G401 (cell line): ENCODE measurements at regions not wholly inside any gene's neighbourhood (a gene's known extent, or its start where the extent isn't known, plus 50 kb on each side); places are given as distances from the start of the nearest gene placed in this dataset.
"Not testable (repeated sequence)": the region's sequence is repeated elsewhere in the genome, so short reads cannot be mapped to it uniquely, and the experiment has no call there.

Experiments used
- DNase-seq: peaks from one replicate; pipeline ENCODE4 v3.0.0-alpha.2; 2015; ENCODE audit warnings: low spot score
- in situ Hi-C: cut with HindIII; loops from 2 replicates; pipeline ENCODE4 v1.10.0; 2016; ENCODE audit warnings: low sequenced_read_pairs, mixed read lengths

- DNase-seq, result no peak
- in situ Hi-C loops, result no loop called here
Observed at GRCh38 chr5:15132816-15133405, 261.3 kb upstream of the ANKH start.

GRCh38 chr5:15131909-15132308, 260.3 kb upstream of the ANKH start:
- DNase-seq, result no peak
- in situ Hi-C loops, result no loop called here

GRCh38 chr5:15124871-15125568, 253.4 kb upstream of the ANKH start:
- in situ Hi-C loops, result no loop called here

GRCh38 chr5:15124461-15124860, 252.9 kb upstream of the ANKH start:
- in situ Hi-C loops, result no loop called here
- DNase-seq, result no peak

More at GRCh38 chr5:15124871-15125568, 253.4 kb upstream of the ANKH start:
- DNase-seq, result no peak

- DNase-seq, result no peak
- in situ Hi-C loops, result no loop called here
Observed at GRCh38 chr5:15117688-15118087, 246.1 kb upstream of the ANKH start.

GRCh38 chr5:15116996-15117395, 245.4 kb upstream of the ANKH start:
- in situ Hi-C loops, result no loop called here
- DNase-seq, result peak; percentile 31

- DNase-seq, result no peak
- in situ Hi-C loops, result no loop called here
Observed at GRCh38 chr5:15106530-15107283, 235.1 kb upstream of the ANKH start.

- in situ Hi-C loops, result no loop called here
- DNase-seq, result peak; percentile 50
Observed at GRCh38 chr5:15105799-15106393, 234.3 kb upstream of the ANKH start.

- no peak for DNase-seq
- in situ Hi-C loops, result no loop called here
Observed at GRCh38 chr5:15103864-15104263, 232.3 kb upstream of the ANKH start.

GRCh38 chr5:15103130-15103529, 231.6 kb upstream of the ANKH start:
- in situ Hi-C loops, result no loop called here
- DNase-seq, result no peak

- in situ Hi-C loops, result no loop called here
- DNase-seq, result no peak
Observed at GRCh38 chr5:15097552-15097951, 226.0 kb upstream of the ANKH start.

GRCh38 chr5:15096686-15097085, 225.1 kb upstream of the ANKH start:
- DNase-seq, result not testable (repeated sequence)

GRCh38 chr5:15092801-15093200, 221.2 kb upstream of the ANKH start:
- DNase-seq, result no peak

More at GRCh38 chr5:15096686-15097085, 225.1 kb upstream of the ANKH start:
- in situ Hi-C loops, result not testable (repeated sequence)

GRCh38 chr5:15085671-15086070, 214.1 kb upstream of the ANKH start:
- in situ Hi-C loops, result no loop called here

More at GRCh38 chr5:15092801-15093200, 221.2 kb upstream of the ANKH start:
- in situ Hi-C loops, result no loop called here

GRCh38 chr5:15082096-15082495, 210.5 kb upstream of the ANKH start:
- in situ Hi-C loops, result no loop called here

More at GRCh38 chr5:15085671-15086070, 214.1 kb upstream of the ANKH start:
- DNase-seq, result no peak

GRCh38 chr5:15080219-15080618, 208.6 kb upstream of the ANKH start:
- DNase-seq, result no peak
- in situ Hi-C loops, result no loop called here

More at GRCh38 chr5:15082096-15082495, 210.5 kb upstream of the ANKH start:
- no peak for DNase-seq

GRCh38 chr5:15079566-15079965, 208.0 kb upstream of the ANKH start:
- in situ Hi-C loops, result no loop called here

GRCh38 chr5:15074651-15075050, 203.1 kb upstream of the ANKH start:
- DNase-seq, result no peak
- in situ Hi-C loops, result no loop called here

More at GRCh38 chr5:15079566-15079965, 208.0 kb upstream of the ANKH start:
- DNase-seq, result no peak

GRCh38 chr5:15073453-15073852, 201.9 kb upstream of the ANKH start:
- no peak for DNase-seq
- in situ Hi-C loops, result no loop called here

GRCh38 chr5:15070907-15071306, 199.3 kb upstream of the ANKH start:
- DNase-seq, result no peak
- in situ Hi-C loops, result no loop called here
